ENCODE measurements at regions not wholly inside any gene's neighbourhood (a gene's known extent, or its start where the extent isn't known, plus 50 kb on each side); places are given as distances from the start of the nearest gene placed in this dataset.

- TF ChIP-seq POLR2A (IDR thresholded peaks at IDR 0.05) (no peak), CTCF (IDR thresholded peaks at IDR 0.05) (peak in 1 of 3 donors; percentile 11), POLR2AphosphoS5 (IDR thresholded peaks at IDR 0.05) (no peak)
Measured at GRCh38 chr11:130787092-130787616, 129.1 kb downstream of the SNX19 start.
